ENCODE measurements at regions not wholly inside any gene's neighbourhood (a gene's known extent, or its start where the extent isn't known, plus 50 kb on each side); places are given as distances from the start of the nearest gene placed in this dataset.
"Not testable (repeated sequence)": the region's sequence is repeated elsewhere in the genome, so short reads cannot be mapped to it uniquely, and the experiment has no call there.

GRCh38 chr9:30078195-30078594 lies 2306.2 kb upstream of the ACO1 start:
- H3K27ac ChIP-seq (ENCODE audit: low read depth, low read length, poor library complexity, severe bottlenecking): no peak overlapping the region

DNA sequence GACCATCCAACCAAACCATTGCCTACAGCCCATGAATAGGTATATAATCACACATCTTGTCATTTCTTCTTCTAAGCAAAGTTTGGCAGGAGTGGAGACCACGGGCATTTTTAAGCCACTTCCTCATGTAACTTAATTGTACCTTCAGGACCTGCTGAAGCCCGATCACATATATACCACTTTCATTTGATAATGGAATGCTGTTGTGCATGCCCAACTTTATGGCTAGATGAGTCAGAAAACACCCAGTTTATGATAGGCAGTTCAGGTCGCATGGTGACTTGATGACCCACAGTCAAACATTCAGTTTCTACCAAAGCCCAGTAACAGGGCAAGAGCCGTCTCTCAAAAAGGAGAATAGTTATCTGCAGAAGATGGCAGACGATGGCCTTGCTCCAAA lies 2295.0 kb upstream of the ACO1 start:
- Histone ChIP-seq H3K27ac (ENCODE audit: low read depth, low read length, poor library complexity, severe bottlenecking) (no peak overlapping the region), H3K4me3 (ENCODE audit: low read depth, low read length, poor library complexity, severe bottlenecking) (no peak overlapping the region), H3K9me3 (ENCODE audit: low read length) (no peaks in the 10 kb centered on the region), H3K4me1 (ENCODE audit: insufficient read depth, low read length, severe bottlenecking) (no peaks in the 10 kb centered on the region), H3K9me2 (ENCODE audit: low read depth, low read length) (no peaks in the 10 kb centered on the region), H3K36me3 (ENCODE audit: insufficient read depth, low read length) (no peaks in the 10 kb centered on the region), H3K27me3 (ENCODE audit: insufficient read depth, low read length) (no peaks in the 10 kb centered on the region), H2AFZ (ENCODE audit: low read length) (no peak overlapping the region), H3K9ac (ENCODE audit: low read length) (no peak overlapping the region), H4K20me1 (ENCODE audit: insufficient read depth, low read length) (no peaks in the 10 kb centered on the region), H3K79me2 (ENCODE audit: insufficient read depth, low read length) (no peaks in the 10 kb centered on the region), H3F3A (ENCODE audit: insufficient read depth, low read length) (no peaks in the 10 kb centered on the region), H3K4me2 (ENCODE audit: low read length) (no peak overlapping the region)
- TF ChIP-seq EZH2 (IDR thresholded peaks at IDR 0.05; ENCODE audit: borderline replicate concordance, low read length): no peak
- TF ChIP-seq, protein P1, sequence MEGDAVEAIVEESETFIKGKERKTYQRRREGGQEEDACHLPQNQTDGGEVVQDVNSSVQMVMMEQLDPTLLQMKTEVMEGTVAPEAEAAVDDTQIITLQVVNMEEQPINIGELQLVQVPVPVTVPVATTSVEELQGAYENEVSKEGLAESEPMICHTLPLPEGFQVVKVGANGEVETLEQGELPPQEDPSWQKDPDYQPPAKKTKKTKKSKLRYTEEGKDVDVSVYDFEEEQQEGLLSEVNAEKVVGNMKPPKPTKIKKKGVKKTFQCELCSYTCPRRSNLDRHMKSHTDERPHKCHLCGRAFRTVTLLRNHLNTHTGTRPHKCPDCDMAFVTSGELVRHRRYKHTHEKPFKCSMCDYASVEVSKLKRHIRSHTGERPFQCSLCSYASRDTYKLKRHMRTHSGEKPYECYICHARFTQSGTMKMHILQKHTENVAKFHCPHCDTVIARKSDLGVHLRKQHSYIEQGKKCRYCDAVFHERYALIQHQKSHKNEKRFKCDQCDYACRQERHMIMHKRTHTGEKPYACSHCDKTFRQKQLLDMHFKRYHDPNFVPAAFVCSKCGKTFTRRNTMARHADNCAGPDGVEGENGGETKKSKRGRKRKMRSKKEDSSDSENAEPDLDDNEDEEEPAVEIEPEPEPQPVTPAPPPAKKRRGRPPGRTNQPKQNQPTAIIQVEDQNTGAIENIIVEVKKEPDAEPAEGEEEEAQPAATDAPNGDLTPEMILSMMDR (IDR thresholded peaks at IDR 0.05; ENCODE audit: low read length): no peak

More at GRCh38 chr9:30078195-30078594, 2306.2 kb upstream of the ACO1 start:
- no peaks in the 10 kb centered on the region for H3F3A ChIP-seq (ENCODE audit: insufficient read depth, low read length)
- no peak overlapping the region for H3K4me2 ChIP-seq (ENCODE audit: low read length)
- H4K20me1 ChIP-seq (ENCODE audit: insufficient read depth, low read length): no peaks in the 10 kb centered on the region
- TF ChIP-seq, protein P1 (IDR thresholded peaks at IDR 0.05; ENCODE audit: low read length): no peak
- no peak for TF ChIP-seq EZH2 (IDR thresholded peaks at IDR 0.05; ENCODE audit: borderline replicate concordance, low read length)
- H3K27me3 ChIP-seq (ENCODE audit: insufficient read depth, low read length): no peaks in the 10 kb centered on the region
- H3K36me3 ChIP-seq (ENCODE audit: insufficient read depth, low read length): no peaks in the 10 kb centered on the region
- no peaks in the 10 kb centered on the region for H3K9me2 ChIP-seq (ENCODE audit: low read depth, low read length)
- H2AFZ ChIP-seq (ENCODE audit: low read length): no peak overlapping the region
- H3K9me3 ChIP-seq (ENCODE audit: low read length): no peaks in the 10 kb centered on the region
- H3K9ac ChIP-seq (ENCODE audit: low read length): no peak overlapping the region
- no peak overlapping the region for H3K4me3 ChIP-seq (ENCODE audit: low read depth, low read length, poor library complexity, severe bottlenecking)
- H3K4me1 ChIP-seq (ENCODE audit: insufficient read depth, low read length, severe bottlenecking): no peaks in the 10 kb centered on the region
- H3K79me2 ChIP-seq (ENCODE audit: insufficient read depth, low read length): no peaks in the 10 kb centered on the region

DNA sequence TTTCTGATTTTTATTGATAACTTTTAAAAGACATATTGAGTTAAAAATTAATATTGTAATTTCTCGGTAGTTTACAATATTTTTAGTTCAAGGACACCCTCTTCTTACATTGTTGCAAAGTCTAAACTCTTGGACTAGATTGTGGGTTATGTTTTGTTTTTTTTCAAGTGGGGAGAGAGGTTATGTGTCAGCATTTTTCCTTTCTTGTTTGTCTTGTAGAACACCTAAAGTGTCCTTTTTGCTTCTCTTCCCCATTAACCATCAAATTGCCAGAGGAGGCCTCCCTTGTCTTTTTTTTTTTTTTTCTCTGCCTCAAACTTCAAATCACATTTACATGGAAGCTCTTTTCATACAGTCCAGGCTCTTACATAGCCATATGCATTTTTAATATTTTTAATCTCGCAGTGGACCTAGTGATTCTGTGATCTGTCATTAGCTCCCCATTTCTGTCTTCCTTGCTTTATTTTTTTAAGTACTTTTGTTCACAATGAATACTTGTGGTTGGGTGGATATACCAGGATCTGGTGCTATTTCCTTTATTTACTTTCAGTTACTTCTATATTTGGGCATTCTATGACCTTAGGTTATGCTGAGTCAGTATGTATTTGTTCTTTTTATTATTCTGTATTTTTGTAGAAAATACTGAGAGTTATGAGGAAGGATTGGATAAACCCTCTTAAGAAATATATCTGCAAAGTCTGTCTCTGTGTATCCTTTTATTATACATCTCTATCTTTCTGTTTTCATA lies 2280.6 kb upstream of the ACO1 start:
- Histone ChIP-seq H3K9me2 (ENCODE audit: low read depth, low read length) (no peaks in the 10 kb centered on the region), H4K20me1 (ENCODE audit: insufficient read depth, low read length) (no peaks in the 10 kb centered on the region), H3K27ac (ENCODE audit: low read depth, low read length, poor library complexity, severe bottlenecking) (no peak overlapping the region), H3K79me2 (ENCODE audit: insufficient read depth, low read length) (no peaks in the 10 kb centered on the region), H3K36me3 (ENCODE audit: insufficient read depth, low read length) (no peaks in the 10 kb centered on the region), H3K4me2 (ENCODE audit: low read length) (no peak overlapping the region), H3K27me3 (ENCODE audit: insufficient read depth, low read length) (no peaks in the 10 kb centered on the region), H3K9ac (ENCODE audit: low read length) (no peak overlapping the region), H3K9me3 (ENCODE audit: low read length) (no peaks in the 10 kb centered on the region), H3K4me3 (ENCODE audit: low read depth, low read length, poor library complexity, severe bottlenecking) (no peak overlapping the region), H3F3A (ENCODE audit: insufficient read depth, low read length) (no peaks in the 10 kb centered on the region), H2AFZ (ENCODE audit: low read length) (no peak overlapping the region), H3K4me1 (ENCODE audit: insufficient read depth, low read length, severe bottlenecking) (no peaks in the 10 kb centered on the region)
- TF ChIP-seq, protein P1 (IDR thresholded peaks at IDR 0.05; ENCODE audit: low read length): no peak
- no peak for TF ChIP-seq EZH2 (IDR thresholded peaks at IDR 0.05; ENCODE audit: borderline replicate concordance, low read length)

DNA sequence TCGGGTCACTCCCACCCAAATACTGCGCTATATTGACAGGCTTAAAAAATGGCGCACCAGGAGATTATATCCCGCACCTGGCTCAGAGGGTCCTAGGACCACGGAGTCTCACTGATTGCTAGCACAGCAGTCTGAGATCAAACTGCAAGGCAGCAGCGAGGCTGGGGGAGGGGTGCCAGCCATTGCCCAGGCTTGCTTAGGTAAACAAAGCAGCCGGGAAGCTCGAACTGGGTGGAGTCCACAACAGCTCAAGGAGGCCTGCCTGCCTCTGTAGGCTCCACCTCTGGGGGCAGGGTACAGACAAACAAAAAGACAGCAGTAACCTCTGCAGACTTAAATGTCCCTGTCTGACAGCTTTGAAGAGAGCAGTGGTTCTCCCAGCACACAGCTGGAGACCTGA lies 2277.3 kb upstream of the ACO1 start:
- not testable (repeated sequence) for H3K4me3 ChIP-seq (ENCODE audit: low read depth, low read length, poor library complexity, severe bottlenecking); H3K4me1 ChIP-seq (ENCODE audit: insufficient read depth, low read length, severe bottlenecking); H3K36me3 ChIP-seq (ENCODE audit: insufficient read depth, low read length); H3K9me3 ChIP-seq (ENCODE audit: low read length); H2AFZ ChIP-seq (ENCODE audit: low read length); H3K27ac ChIP-seq (ENCODE audit: low read depth, low read length, poor library complexity, severe bottlenecking); H3F3A ChIP-seq (ENCODE audit: insufficient read depth, low read length); H3K9ac ChIP-seq (ENCODE audit: low read length); H3K4me2 ChIP-seq (ENCODE audit: low read length); H4K20me1 ChIP-seq (ENCODE audit: insufficient read depth, low read length); H3K9me2 ChIP-seq (ENCODE audit: low read depth, low read length); H3K79me2 ChIP-seq (ENCODE audit: insufficient read depth, low read length); H3K27me3 ChIP-seq (ENCODE audit: insufficient read depth, low read length)
